B cell (primary cell): ENCODE measurements at regions not wholly inside any gene's neighbourhood (a gene's known extent, or its start where the extent isn't known, plus 50 kb on each side); places are given as distances from the start of the nearest gene placed in this dataset.

Source experiments
- EZH2 ChIP-seq: IDR thresholded peaks from 2 replicates; pipeline ENCODE4 v1.6.1; 2012; ENCODE audit warnings: borderline replicate concordance, low read depth, mild to moderate bottlenecking, moderate library complexity, low read length; ENCODE audit not compliant: insufficient read depth, poor library complexity, severe bottlenecking
- TF ChIP-seq, protein P1 (sequence below): fragments of 200-600 bp; IDR thresholded peaks from one replicate; pipeline ENCODE4 v1.8.0; 2022; ENCODE audit warnings: antibody characterized with exemption, mild to moderate bottlenecking

DNA sequence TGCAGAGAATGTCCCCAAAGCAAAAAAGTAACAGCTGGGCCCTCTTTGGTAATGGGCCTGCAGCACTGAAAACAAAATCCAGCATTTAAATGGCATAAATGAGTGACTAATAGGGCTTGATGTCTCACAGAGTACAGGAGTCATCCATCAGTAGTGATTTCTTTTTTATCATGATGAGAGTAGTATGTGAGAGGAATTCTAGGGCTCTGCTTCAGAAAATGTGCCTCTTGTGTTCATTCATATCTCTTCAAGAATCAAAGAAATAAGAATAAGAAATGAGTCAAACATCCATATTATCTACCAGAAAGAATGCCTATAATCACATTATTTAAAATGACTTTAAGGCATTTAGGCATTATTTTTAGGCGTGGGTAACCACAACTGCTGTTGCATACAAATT, 792.9 kb upstream of the HTR2C start:
- TF ChIP-seq, protein P1, sequence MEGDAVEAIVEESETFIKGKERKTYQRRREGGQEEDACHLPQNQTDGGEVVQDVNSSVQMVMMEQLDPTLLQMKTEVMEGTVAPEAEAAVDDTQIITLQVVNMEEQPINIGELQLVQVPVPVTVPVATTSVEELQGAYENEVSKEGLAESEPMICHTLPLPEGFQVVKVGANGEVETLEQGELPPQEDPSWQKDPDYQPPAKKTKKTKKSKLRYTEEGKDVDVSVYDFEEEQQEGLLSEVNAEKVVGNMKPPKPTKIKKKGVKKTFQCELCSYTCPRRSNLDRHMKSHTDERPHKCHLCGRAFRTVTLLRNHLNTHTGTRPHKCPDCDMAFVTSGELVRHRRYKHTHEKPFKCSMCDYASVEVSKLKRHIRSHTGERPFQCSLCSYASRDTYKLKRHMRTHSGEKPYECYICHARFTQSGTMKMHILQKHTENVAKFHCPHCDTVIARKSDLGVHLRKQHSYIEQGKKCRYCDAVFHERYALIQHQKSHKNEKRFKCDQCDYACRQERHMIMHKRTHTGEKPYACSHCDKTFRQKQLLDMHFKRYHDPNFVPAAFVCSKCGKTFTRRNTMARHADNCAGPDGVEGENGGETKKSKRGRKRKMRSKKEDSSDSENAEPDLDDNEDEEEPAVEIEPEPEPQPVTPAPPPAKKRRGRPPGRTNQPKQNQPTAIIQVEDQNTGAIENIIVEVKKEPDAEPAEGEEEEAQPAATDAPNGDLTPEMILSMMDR: no peak
- no peak for TF ChIP-seq EZH2
